Panc1 (cell line): ENCODE measurements at regions not wholly inside any gene's neighbourhood (a gene's known extent, or its start where the extent isn't known, plus 50 kb on each side); places are given as distances from the start of the nearest gene placed in this dataset.

Experiments used
- CTCF ChIP-seq: fragments of 450-650 bp; IDR thresholded peaks from 2 replicates; pipeline ENCODE4 v1.5.1; 2017; ENCODE audit warnings: mild to moderate bottlenecking
- REST ChIP-seq, 2 experiments: IDR thresholded peaks; 2 replicates each; pipeline ENCODE4 v1.6.1; 2011 to 2012; ENCODE audit warnings: low read depth in 2 of 2, control low read depth in 1 of 2, low read length in 1 of 2, mild to moderate bottlenecking in 1 of 2, moderate library complexity in 1 of 2; ENCODE audit not compliant: insufficient read depth in 1 of 2

GRCh38 chr6:74152096-74152675, 456.2 kb downstream of the CD109 start:
- TF ChIP-seq CTCF (no peak), REST (IDR thresholded peaks at IDR 0.05; ENCODE audit: insufficient read depth in 1 of 2, low read depth in 2 of 2, low read length in 1 of 2) (no peak)
